Astrocyte (in vitro differentiated cells and primary cell): ENCODE measurements at regions not wholly inside any gene's neighbourhood (a gene's known extent, or its start where the extent isn't known, plus 50 kb on each side); places are given as distances from the start of the nearest gene placed in this dataset.
"Not testable (repeated sequence)": the region's sequence is repeated elsewhere in the genome, so short reads cannot be mapped to it uniquely, and the experiment has no call there.

Source experiments
- EZH2 ChIP-seq: IDR thresholded peaks from 2 replicates; pipeline ENCODE4 v1.6.1; 2012; ENCODE audit warnings: mild to moderate bottlenecking, low read length, inconsistent platforms; ENCODE audit not compliant: insufficient read depth
- TF ChIP-seq, protein P1 (sequence below): IDR thresholded peaks from 2 replicates; pipeline ENCODE4 v1.5.1; 2011; ENCODE audit warnings: low read depth, mild to moderate bottlenecking, inconsistent platforms, low read length, moderate library complexity; ENCODE audit not compliant: insufficient read depth

DNA sequence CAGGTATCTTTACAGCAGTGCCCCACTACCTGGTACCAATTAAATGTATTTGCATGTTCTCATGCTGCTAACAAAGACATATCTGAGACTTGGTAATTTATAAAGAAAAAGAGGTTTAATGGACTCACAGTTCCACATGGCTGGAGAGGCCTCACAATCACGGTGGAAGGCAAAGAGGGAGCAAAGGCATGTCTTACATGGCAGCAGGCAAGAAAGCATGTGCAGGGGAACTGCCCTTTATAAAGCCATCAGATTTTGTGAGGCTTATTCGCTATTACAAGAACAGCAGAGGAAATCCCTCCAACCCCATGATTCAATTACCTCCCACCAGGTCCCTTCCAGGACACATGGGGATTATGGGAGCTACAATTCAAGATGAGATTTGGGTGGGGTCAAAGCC, 512.1 kb upstream of the ADGRB3 start:
- TF ChIP-seq EZH2, result not testable (repeated sequence)
- TF ChIP-seq, protein P1, sequence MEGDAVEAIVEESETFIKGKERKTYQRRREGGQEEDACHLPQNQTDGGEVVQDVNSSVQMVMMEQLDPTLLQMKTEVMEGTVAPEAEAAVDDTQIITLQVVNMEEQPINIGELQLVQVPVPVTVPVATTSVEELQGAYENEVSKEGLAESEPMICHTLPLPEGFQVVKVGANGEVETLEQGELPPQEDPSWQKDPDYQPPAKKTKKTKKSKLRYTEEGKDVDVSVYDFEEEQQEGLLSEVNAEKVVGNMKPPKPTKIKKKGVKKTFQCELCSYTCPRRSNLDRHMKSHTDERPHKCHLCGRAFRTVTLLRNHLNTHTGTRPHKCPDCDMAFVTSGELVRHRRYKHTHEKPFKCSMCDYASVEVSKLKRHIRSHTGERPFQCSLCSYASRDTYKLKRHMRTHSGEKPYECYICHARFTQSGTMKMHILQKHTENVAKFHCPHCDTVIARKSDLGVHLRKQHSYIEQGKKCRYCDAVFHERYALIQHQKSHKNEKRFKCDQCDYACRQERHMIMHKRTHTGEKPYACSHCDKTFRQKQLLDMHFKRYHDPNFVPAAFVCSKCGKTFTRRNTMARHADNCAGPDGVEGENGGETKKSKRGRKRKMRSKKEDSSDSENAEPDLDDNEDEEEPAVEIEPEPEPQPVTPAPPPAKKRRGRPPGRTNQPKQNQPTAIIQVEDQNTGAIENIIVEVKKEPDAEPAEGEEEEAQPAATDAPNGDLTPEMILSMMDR, result not testable (repeated sequence)
